Panc1 (cell line): ENCODE measurements at regions not wholly inside any gene's neighbourhood (a gene's known extent, or its start where the extent isn't known, plus 50 kb on each side); places are given as distances from the start of the nearest gene placed in this dataset.

Experiments used
- REST ChIP-seq, 2 experiments: IDR thresholded peaks; 2 replicates each; pipeline ENCODE4 v1.6.1; 2011 to 2012; ENCODE audit warnings: low read depth in 2 of 2, control low read depth in 1 of 2, low read length in 1 of 2, mild to moderate bottlenecking in 1 of 2, moderate library complexity in 1 of 2; ENCODE audit not compliant: insufficient read depth in 1 of 2
- SIN3A ChIP-seq: IDR thresholded peaks from 2 replicates; pipeline ENCODE4 v1.6.1; 2012; ENCODE audit warnings: low read depth, mild to moderate bottlenecking, low read length, moderate library complexity, borderline replicate concordance; ENCODE audit not compliant: insufficient read depth

GRCh38 chr9:126233175-126233574 lies 93.5 kb upstream of the MVB12B start:
- TF ChIP-seq REST (IDR thresholded peaks at IDR 0.05; ENCODE audit: insufficient read depth in 1 of 2, low read depth in 2 of 2, low read length in 1 of 2): no peak
- TF ChIP-seq SIN3A: no peak
